ENCODE measurements at regions not wholly inside any gene's neighbourhood (a gene's known extent, or its start where the extent isn't known, plus 50 kb on each side); places are given as distances from the start of the nearest gene placed in this dataset.

GRCh38 chr9:16247188-16247875 lies 623.1 kb downstream of the BNC2 start:
- DNase-seq, result no peak

- DNase-seq, result no peak
These were observed 621.6 kb downstream of the BNC2 start for GRCh38 chr9:16248822-16249221.

GRCh38 chr9:16252616-16253015 lies 617.9 kb downstream of the BNC2 start:
- no peak for DNase-seq

- no peak for DNase-seq
These were observed 615.8 kb downstream of the BNC2 start for GRCh38 chr9:16254674-16255073.

- DNase-seq, result no peak
These were observed 615.3 kb downstream of the BNC2 start for GRCh38 chr9:16255217-16255616.

- no peak for DNase-seq
These were observed 612.9 kb downstream of the BNC2 start for GRCh38 chr9:16257604-16258003.

GRCh38 chr9:16258191-16258590 lies 612.3 kb downstream of the BNC2 start:
- no peak for DNase-seq

- DNase-seq, result no peak
These were observed 611.8 kb downstream of the BNC2 start for GRCh38 chr9:16258708-16259107.

- DNase-seq, result peak; percentile 46
These were observed 607.8 kb downstream of the BNC2 start for GRCh38 chr9:16262477-16263261.

GRCh38 chr9:16265688-16266087 lies 604.8 kb downstream of the BNC2 start:
- DNase-seq, result no peak

- no peak for DNase-seq
These were observed 603.7 kb downstream of the BNC2 start for GRCh38 chr9:16266648-16267276.

- DNase-seq, result peak; percentile 17
These were observed 603.0 kb downstream of the BNC2 start for GRCh38 chr9:16267281-16268066.

- DNase-seq, result no peak
These were observed 602.2 kb downstream of the BNC2 start for GRCh38 chr9:16268067-16268881.

- no peak for DNase-seq
These were observed 598.5 kb downstream of the BNC2 start for GRCh38 chr9:16271967-16272366.

- DNase-seq, result no peak
These were observed 597.7 kb downstream of the BNC2 start for GRCh38 chr9:16272776-16273175.

- DNase-seq, result no peak
These were observed 594.5 kb downstream of the BNC2 start for GRCh38 chr9:16275795-16276624.

- DNase-seq, result no peak
These were observed 593.6 kb downstream of the BNC2 start for GRCh38 chr9:16276866-16277265.

- DNase-seq, result no peak
These were observed 593.0 kb downstream of the BNC2 start for GRCh38 chr9:16277471-16277960.

- DNase-seq, result no peak
These were observed 592.0 kb downstream of the BNC2 start for GRCh38 chr9:16278326-16278999.

GRCh38 chr9:16281707-16282106 lies 588.8 kb downstream of the BNC2 start:
- DNase-seq, result no peak

- DNase-seq, result no peak
These were observed 588.3 kb downstream of the BNC2 start for GRCh38 chr9:16282216-16282615.

Measured in DMS153 (cell line).